ENCODE measurements at regions not wholly inside any gene's neighbourhood (a gene's known extent, or its start where the extent isn't known, plus 50 kb on each side); places are given as distances from the start of the nearest gene placed in this dataset.
"Not testable (repeated sequence)": the region's sequence is repeated elsewhere in the genome, so short reads cannot be mapped to it uniquely, and the experiment has no call there.

DNA sequence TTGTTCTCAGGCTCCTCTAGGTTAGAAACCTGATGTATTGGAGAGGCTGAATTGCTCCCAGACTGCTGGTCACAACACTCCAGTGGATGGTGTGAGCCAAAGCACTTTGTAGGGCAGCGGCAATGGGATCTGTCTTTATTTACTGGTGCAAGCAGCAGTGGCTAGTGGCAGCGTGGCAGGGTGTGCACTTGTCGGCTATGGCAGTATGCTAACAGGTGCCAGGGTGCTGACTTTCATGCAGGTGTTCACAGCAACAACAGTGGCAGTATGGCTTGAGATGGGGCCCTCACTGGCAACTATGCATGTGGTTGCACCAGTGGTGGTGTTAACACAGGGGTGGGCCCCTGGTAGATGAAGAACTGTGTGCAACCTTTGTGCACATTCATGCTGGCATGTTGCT is 347.8 kb downstream of the DSC3 start:
- DNase-seq: no peak

DNA sequence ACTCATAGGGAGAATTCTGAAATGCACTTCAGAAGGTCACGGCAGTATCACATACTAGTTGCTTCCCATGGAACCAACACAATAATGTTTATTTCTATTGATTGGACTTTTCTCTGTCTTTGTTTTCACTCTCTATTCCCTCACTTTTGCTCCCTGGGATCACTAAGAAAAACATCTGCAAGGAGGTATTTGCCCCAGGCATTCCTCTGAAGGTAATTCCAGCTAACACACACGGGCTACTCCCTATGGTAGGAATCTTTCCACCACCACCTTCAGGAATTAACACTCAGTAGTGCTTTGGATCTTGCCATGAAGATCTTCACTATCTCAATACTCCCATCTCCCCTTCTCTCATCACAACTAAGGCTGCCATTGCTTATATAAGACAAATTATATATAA is 353.3 kb downstream of the DSC3 start:
- no peak for DNase-seq

DNA sequence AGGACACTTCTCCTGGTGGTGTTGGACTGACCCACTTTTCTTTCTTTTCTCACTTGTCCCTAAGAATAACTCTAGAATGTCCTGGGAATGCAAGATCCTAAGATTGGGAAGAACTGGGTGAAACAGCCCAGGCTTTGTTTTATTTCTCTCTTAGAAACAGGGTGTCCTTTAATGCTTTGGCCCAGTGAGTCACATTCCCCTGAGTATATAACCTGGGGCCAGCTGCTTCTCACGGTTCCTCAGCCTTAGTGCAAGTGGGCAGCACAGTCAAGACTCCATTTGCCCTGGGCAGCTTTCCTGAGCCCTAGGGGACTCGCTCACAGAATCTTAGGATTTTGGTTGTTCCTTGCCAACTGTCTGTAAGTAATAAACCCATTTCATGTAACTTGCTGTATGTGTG is 355.0 kb downstream of the DSC3 start:
- DNase-seq: no peak

DNA sequence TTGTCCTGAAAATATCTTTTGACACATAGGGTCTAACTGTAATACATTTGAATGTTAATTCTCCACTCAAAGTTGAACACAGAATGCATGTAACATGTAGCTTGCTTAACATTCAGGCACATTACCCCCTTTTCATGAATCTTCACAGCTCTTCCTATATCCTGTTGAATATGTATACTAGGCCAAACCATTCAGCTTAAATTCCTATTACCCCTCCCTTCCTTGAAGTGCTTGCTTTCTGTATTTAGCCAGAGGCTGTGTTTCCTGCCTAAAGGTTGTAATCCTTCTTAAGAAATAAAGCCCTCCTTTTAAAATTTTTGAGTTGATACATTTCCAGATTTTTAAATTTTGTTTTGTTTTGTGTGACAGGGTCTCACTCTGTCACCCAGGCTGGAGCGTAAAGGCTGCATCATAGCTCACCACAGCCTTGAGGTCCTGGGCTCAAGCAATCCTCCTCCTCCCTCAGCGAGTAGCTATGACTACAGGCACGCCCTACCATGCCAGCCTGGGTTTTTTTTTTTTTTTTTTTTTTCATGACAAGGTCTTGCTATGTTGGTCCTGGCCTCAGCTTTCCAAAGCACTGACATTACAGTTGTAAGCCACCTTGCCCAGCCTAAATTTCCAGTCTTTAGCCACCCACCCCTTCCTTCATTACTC is 357.6 kb downstream of the DSC3 start:
- no peak for DNase-seq

DNA sequence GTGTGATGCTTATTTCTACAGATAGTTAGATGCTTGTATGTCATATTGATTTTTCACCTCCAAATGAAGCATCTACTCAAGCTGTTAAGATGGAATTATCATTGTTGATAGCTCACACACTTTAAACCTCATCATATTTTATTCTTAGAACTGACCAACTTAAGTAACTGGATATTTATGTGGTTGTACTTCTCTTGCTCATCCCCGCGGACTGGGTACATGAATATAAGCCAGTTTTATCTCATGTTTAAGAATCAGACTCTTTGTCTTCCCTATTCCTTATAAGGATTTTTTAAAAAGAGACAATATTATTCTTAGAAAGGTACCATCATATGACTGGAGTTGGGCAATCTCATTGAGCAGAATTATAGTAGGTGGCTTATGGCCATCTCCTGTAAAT is 358.7 kb downstream of the DSC3 start:
- no peak for DNase-seq

DNA sequence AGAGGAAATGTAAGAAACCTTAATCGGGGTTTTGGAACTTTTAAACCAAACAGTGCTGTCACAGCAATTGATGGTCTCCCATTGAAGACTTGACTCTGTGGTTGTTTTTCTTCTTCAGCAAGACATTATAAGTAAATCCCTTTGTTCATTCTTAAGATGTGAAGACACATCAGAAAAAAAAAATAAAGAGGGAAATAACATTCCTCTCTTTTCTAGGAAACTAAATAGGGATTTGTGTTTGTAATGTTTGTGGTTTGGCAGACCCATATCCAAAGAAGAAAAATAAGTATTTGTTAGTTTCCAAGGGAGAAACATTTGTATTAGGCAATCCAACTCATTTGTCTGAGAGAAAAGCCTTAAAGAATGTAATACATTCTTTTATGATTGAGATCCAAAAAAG is 359.9 kb downstream of the DSC3 start:
- no peak for DNase-seq

DNA sequence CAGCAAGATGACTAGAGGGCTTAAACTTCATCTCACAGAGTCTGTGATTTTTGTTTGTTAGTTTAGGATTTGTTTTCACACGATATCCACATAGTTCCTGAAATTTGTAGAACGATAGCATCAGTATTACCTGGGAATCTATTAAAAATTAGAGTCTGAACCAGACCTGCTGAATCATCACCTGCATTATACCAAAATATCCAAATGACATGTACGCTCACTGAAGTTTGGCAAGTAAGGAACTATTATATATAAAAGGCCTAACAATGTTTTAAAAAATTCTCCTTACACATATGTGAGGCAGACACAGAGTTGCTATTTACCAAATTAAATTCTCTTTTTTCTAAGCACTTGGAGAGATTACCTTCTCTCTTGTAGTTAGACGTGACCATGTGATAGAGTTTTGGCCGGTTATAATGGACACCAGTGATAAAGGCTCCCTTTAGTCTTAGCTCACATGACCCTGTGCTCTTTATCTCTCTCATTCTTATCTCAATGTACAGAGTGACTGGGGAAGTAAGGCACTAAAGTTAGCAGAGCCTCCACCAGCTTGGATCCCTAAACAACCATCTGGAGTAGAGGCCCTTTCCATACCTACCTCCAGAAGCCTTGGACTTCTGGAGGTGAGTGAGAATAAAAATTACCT is 363.1 kb downstream of the DSC3 start:
- no peak for DNase-seq

DNA sequence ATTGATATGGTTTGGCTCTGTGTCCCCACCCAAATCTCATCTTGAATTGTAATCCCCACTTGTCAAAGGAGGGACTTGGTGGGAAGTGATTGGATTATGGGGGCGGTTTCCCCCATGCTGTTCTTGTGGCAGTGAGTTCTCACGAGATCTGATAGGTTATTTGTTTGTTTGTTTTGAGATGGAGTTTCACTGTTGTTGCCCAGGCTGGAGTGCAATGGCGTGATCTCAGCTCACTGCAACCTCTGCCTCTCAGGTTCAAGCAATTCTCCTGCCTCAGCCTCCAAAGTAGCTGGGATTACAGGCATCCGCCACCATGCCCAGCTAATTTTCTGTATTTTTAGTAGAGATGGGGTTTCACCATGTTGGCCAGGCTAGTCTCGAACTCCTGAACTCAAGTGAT is 364.7 kb downstream of the DSC3 start:
- not testable (repeated sequence) for DNase-seq

DNA sequence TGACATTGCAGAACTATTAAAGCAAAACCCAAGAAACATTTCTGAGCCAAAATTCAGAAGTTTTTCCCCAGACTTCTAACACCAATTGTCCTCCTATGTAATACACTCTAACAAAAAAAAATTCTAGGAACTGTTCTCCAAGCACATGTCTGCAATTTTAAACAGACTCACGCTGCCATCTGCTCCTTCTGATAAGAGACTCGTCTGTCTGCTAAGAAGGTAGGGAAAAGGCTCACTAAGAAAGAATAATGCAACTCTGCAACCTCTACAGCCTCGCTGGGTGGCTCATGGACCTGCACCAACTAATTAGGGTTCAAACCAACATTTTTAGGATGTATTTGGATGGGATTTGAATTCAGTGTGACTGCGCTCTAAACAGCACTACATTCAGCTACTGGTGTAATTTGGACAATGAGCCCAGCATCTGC is 366.5 kb downstream of the DSC3 start:
- no peak for DNase-seq

DNA sequence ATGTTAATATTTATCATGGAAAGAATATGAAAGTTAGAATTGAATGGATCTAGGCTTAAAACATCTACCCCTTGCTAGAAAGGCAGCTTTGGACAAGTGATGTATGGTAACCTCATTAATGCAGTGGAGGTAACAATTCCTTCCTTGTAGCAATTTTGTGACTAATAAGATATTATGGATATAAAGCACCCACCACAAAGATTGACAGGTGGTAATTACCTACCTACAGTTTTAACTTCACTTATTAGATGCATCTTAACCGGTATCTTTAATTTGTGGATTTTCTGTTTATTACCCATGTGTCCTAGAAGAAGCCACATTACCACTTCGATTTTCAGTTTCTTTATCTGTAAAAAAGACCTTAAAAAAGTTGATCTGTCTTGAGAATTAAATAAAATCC is 367.0 kb downstream of the DSC3 start:
- no peak for DNase-seq

DNA sequence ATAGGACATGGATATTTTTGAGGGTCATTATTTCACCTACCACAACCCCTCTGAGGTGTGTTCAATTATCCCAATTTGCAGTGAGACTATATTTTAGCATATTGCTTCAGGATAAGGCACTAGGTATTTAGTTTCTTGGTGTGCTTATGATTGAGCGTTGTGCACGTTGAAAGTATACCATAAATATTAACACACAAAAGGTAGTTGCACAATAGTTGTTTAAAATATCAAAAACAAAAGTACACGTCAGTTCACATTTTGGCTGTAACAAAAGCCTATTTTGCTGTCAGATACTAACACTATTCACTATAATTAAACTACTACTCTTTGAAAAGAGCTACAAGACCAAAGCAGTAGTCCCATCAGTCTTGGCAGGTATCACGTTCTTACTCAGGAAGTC is 367.5 kb downstream of the DSC3 start:
- no peak for DNase-seq

DNA sequence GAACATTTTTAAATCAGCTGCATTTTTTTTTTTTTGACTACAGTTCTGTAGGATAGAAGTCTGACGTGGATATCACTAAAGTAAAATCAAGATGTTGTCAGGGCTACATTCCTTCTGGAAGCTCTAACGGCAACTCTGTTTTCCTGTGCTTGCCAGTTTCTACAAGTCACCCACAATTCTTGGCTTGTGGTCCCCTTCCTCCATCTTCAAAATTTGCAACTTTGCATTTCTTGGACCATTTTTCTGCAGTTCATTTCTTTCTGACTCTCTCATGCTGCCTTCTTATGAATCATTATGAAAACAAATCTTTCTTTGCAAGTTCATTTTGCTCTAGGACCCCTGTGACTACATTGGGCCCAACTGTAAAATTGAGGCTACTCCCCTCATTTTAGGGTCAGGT is 367.9 kb downstream of the DSC3 start:
- DNase-seq: no peak

DNA sequence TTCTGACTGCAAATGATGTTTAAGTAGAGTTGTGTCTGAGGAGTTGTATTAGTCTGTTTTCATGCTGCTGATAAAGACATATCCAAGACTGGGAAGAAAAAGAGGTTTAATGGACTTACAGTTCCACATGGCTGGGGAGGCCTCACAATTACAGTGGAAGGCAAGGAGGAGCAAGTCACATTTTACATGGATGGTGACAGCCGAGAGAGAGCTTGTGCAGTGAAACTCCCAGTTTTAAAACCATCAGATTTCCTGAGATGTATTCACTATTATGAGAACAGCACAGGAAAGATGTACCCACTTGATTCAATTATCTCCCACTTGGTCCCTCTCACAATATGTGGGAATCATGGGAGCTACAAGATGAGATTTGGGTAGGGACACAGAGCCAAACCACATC is 370.1 kb downstream of the DSC3 start:
- not testable (repeated sequence) for DNase-seq

DNA sequence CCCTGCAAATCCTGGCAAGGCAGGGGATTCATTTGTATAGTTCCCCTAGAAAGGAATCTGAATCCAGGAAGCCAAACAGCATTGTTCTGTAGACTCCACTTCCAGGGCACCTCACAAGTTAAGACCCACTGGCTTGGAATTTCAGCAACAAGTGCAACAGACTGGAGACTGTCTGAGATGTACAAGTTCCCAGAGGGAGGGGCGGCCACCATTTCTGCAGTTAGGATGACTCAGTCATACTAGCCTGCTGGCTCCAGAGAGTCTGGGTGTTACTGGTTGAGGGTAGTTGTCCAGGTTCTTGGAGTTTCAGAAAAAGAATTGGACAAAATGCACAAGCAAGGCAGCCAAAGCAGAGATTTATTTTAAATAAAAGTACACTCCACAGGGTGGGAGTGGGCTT is 384.2 kb downstream of the DSC3 start:
- no peak for DNase-seq

DNA sequence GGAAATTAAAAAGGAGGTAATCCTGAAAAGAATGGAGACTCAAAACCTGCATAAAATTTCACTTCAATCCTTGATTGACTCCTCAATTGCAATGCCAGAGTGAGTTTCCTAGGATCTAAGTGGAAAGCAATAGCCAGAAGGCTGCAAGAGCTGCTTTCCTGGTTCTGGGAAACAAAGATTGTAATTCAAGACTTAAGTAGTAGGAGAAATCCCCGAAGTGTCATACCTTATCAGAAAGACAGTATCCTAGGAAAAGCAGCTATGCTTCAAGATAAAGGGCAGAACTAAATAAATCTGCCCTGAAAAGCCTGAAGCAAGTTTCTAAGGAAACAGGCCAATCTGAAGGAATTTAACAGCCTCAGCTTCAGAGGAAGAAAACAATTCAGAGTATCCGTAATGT is 390.2 kb downstream of the DSC3 start:
- no peak for DNase-seq

DNA sequence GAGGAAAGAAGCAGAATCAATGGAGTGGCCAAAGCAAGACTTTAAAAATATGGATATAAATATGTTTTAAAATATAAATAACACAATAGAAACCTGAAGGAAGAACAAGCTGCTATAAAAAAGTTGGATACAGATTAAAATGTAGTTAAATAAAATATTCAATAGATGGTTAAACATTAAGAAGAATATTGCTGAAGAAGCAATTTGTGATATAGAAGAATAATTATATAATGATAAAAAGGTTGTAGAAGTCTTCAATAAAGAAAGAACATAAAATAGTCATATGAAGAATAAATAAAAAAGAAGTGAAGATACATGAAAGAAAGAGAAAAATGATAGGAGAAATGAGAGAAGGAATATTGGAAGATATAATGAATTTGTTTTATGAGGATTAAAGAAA is 392.0 kb downstream of the DSC3 start:
- no peak for DNase-seq

DNA sequence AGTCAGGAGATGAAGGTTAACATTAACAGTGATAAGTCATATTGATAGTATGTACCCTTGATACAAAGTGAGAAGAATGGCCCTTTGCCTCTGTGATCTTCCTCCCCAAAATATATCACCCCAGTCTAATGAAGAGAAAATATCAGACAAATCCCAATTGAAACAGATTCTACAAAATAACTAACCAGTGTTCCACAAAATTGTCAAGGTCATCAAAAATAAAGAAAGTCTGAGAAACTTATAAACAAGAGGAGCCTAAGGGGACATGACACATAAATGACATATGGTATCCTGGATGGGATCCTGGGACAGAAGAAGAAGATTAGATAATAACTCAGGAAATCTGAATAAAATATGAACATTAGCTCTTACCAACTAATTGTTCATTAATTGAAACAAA is 398.4 kb downstream of the DSC3 start:
- no peak for DNase-seq

DNA sequence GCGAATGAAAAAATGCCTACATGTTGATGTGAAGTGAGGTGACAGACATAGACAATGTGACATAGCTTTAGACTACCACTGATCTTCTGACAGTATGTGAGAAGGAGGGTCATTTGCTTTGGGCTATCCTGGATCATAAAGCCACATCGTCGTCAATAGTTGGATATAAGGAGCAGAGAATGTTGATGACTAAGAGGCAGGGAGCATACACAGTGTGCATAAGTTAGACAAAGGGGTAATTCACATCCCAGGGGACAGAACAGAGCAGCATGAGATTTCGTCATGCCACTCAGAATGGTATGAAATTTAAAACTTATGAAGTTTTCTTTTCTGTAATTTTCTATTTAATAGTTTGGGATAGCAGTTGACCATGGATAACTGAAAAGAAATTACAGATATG is 403.2 kb downstream of the DSC3 start:
- DNase-seq: no peak

DNA sequence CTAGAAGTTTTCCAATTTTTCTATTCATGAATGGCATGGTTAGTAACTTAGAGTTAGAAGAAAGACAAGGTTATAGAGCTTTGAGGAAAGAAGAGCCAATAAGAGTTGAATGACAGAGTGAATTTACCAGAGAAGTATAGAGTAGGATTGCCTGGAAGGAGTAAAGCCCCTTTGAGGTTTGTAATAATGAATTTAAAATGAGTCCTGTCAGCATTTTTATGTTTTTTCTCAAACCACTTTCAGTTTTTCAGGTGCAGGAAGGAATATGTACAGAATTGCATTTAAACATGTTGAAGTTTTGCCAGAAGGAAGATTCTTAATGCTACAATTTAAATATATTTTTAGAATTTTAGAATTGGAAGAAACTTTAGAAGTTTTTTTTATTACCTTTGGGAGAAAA is 408.3 kb downstream of the DSC3 start:
- no peak for DNase-seq

DNA sequence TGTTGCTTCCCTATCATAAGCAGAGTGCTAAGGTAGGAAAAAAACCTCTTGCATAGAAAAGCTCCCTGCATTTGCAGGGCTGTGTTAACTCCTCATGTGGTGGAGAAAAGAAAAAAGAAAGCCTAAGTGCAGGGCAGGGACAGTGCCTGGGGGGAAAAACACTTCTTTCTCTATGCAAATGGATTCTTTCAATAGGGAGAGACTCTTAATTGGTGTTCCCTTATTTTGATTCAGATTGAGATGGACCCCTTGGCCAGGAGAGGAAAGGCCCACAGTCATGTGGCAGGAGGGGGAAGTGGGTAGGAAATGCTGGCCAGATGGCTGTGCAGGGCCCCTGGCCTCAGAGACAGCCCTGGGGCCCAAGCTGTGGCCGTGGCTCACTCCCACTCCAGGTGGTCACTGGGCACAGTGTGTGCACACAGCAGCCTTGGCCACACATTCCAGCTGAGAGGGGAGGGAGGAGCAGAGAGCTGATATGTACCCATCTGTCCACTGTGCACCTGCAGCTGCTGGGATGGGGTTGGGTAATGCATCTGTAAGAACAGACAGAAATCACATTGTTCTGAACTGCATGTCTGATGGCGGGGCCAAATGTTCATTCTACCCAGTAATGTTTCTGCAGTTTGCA is 410.4 kb downstream of the DSC3 start:
- no peak for DNase-seq

DNA sequence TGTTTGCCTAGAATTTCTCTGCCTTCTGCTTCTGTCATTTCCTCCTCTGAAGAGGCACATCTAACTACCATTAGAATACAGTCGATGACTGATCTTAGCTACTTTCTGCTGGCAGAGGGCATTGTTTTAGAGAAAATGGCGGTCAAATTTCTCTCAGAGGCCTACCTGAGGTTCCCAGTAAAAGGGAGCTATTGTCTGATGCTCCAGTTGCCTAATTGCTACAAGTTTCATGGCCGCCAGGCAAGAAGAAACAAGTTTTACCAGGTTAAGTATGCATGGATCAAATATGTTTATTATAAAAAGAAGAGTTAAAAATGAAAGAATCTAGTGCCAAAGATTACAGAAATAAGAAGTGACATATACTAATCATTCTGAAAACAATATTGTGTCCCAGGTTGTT is 416.6 kb downstream of the DSC3 start:
- DNase-seq: no peak

DNA sequence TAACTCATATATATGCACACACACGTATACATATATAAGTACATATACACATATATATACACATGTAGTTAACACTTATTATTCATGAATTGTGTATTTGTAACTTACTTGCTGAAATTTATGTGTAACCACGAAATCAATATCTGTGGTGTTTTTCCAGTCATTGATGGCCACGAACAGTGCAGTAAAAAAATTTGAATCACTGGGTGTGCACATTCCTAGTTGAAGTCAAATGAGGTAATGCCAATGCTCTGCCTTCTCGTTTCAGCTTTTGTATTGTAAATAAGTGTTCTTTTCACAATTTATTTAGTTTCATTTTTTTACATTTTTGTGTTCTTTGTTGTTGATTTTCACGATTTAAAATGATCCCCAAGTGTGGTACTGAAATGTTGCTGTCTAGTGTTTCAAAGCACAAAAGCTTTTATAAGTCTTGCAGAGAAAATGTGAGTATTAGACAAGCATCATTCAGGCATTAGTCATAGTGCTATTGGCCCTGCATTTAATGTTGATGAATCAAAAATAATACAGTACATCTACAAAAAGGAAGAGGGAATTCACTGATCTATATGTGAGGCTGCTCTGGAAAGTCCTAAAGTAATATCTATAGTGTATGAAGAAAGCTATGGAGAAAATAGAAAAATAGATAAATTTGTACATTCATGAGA is 419.0 kb downstream of the DSC3 start:
- DNase-seq: no peak

DNA sequence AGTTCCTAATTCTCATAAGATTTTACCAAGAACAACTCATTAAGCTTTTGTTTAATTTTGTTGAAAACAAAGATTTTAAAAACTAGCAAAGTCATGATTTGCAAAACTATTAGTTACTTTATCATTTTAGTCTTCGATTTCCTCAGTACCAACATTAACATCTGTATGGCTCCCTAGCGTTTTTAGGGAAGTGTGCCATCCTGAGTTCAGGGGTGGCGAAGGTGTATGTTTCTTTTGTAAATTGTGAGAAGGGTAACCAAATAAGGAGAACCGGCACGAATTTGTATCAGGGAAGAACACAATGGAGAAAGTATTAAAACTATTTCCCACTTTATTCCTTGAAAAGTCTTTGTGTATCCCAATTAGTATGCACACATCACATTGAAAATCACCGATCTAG is 419.9 kb downstream of the DSC3 start:
- no peak for DNase-seq

DNA sequence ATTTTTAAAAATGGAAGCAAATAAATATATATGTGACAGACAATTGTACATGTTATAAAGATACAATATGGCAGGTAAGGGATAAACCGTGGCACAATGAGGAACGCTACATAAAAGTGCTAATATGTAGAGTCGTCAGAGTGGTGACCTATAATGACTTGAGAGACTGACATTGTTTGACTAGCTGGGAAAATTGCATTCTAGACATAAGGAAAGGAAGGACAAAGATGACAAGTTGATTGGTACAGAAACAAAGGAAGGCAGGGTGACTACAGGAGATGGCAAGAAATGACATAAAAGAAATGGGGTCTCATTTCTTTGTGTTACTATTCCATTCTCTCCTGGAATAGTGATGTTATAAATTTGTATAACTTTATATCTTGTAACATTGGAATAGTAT is 420.4 kb downstream of the DSC3 start:
- no peak for DNase-seq
